Lower lobe of right lung (tissue), 2 donors: ENCODE measurements at regions not wholly inside any gene's neighbourhood (a gene's known extent, or its start where the extent isn't known, plus 50 kb on each side); places are given as distances from the start of the nearest gene placed in this dataset.

Source experiments
- ATAC-seq, 2 donors: fragments of 200-7000 bp; cut with Tn5 transposase; one replicate each; pipeline ENCODE4 v1.9.1; 2020 to 2022; ENCODE audit warnings: mild to moderate bottlenecking in 2 of 2, moderate library complexity in 2 of 2
- DNase-seq: peaks from one replicate; pipeline ENCODE4 v3.0.0-alpha.2; 2020
- H3K27ac ChIP-seq: fragments of 200-600 bp; one replicate; pipeline ENCODE4 v1.8.0; 2022
- H3K27me3 ChIP-seq: fragments of 200-600 bp; one replicate; pipeline ENCODE4 v1.8.0; 2022; ENCODE audit warnings: low read depth
- H3K36me3 ChIP-seq: fragments of 200-600 bp; one replicate; pipeline ENCODE4 v1.8.0; 2022; ENCODE audit warnings: mild to moderate bottlenecking
- H3K4me1 ChIP-seq: fragments of 200-600 bp; one replicate; pipeline ENCODE4 v1.8.0; 2022
- H3K4me3 ChIP-seq: fragments of 200-600 bp; one replicate; pipeline ENCODE4 v1.8.0; 2022; ENCODE audit warnings: mild to moderate bottlenecking
- H3K9me3 ChIP-seq: fragments of 200-600 bp; one replicate; pipeline ENCODE4 v1.8.0; 2022
- CTCF ChIP-seq: fragments of 200-600 bp; IDR thresholded peaks from one replicate; pipeline ENCODE4 v1.8.0; 2022; ENCODE audit warnings: antibody characterized with exemption, mild to moderate bottlenecking
- intact Hi-C: fragments of 100-400 bp; cut with DNase I; formaldehyde crosslinking; loops from one replicate; pipeline ENCODE4 v1.11.0; 2022
- donor health status: DM: no; HTN: yes; CAD: no; lungs with severe emphysema.

GRCh38 chr10:130360826-130361311 lies 224.7 kb downstream of the GLRX3 start:
- H3K4me3 ChIP-seq = no peak overlapping the region
- H3K36me3 ChIP-seq = no peaks in the 10 kb centered on the region
- H3K4me1 ChIP-seq = no peaks in the 10 kb centered on the region
- no peaks in the 10 kb centered on the region for H3K9me3 ChIP-seq
- H3K27ac ChIP-seq = no peak overlapping the region
- no peak for TF ChIP-seq CTCF
- intact Hi-C loops = no loop called here
- ATAC-seq (no peak), DNase-seq (no peak)
- H3K27me3 ChIP-seq = no peaks in the 10 kb centered on the region

- ATAC-seq = no peak
- Histone ChIP-seq H3K4me1 (no peaks in the 10 kb centered on the region), H3K4me3 (no peak overlapping the region), H3K27me3 (no peaks in the 10 kb centered on the region), H3K27ac (no peak overlapping the region), H3K36me3 (no peaks in the 10 kb centered on the region), H3K9me3 (no peaks in the 10 kb centered on the region)
- DNase-seq = no peak
- TF ChIP-seq CTCF = no peak
- intact Hi-C loops = no loop called here
Observed at GRCh38 chr10:130361351-130362105, 225.3 kb downstream of the GLRX3 start.

GRCh38 chr10:130362308-130362761 lies 226.1 kb downstream of the GLRX3 start:
- H3K27me3 ChIP-seq = no peaks in the 10 kb centered on the region
- H3K27ac ChIP-seq = no peak overlapping the region
- no peak overlapping the region for H3K4me3 ChIP-seq

GRCh38 chr10:130363051-130363450 lies 226.9 kb downstream of the GLRX3 start:
- no peak for TF ChIP-seq CTCF
- Histone ChIP-seq H3K4me3 (no peak overlapping the region), H3K27ac (no peak overlapping the region), H3K36me3 (no peaks in the 10 kb centered on the region), H3K4me1 (no peaks in the 10 kb centered on the region), H3K9me3 (no peaks in the 10 kb centered on the region), H3K27me3 (no peaks in the 10 kb centered on the region)
- intact Hi-C loops = no loop called here
- DNase-seq (no peak), ATAC-seq (no peak)

More at GRCh38 chr10:130362308-130362761, 226.1 kb downstream of the GLRX3 start:
- DNase-seq = no peak
- no peaks in the 10 kb centered on the region for H3K36me3 ChIP-seq
- ATAC-seq = no peak
- H3K9me3 ChIP-seq = no peaks in the 10 kb centered on the region
- no peak for TF ChIP-seq CTCF
- intact Hi-C loops = no loop called here
- H3K4me1 ChIP-seq = no peaks in the 10 kb centered on the region

- Histone ChIP-seq H3K9me3 (no peaks in the 10 kb centered on the region), H3K27ac (no peak overlapping the region), H3K4me1 (no peaks in the 10 kb centered on the region), H3K27me3 (no peaks in the 10 kb centered on the region), H3K36me3 (no peaks in the 10 kb centered on the region), H3K4me3 (no peak overlapping the region)
- DNase-seq (no peak), ATAC-seq (no peak)
- TF ChIP-seq CTCF = no peak
- intact Hi-C loops = no loop called here
Observed at GRCh38 chr10:130363899-130364445, 227.8 kb downstream of the GLRX3 start.
